ENCODE measurements at regions not wholly inside any gene's neighbourhood (a gene's known extent, or its start where the extent isn't known, plus 50 kb on each side); places are given as distances from the start of the nearest gene placed in this dataset.

DNA sequence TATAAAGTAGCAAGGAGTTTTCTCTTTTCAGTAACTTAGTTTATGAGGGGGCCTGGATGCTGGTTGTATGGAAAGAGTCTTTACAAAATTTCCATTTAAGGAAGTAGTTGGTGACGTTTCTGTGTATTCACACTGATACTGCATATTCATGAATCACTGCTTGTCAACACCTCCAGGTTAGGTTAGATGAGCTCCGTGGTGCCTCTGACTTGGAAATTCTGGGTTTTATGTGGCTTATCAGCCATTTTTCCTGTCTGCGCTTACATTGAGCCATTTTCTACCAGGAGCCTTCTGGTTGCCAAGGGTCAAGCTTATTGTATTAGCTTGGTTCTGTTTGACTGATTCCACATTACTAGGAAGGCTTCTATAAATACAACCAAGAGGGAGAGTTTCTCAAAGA, 128.3 kb downstream of the SLC28A3 start:
- Histone ChIP-seq H3K79me2 (replicated peaks; ENCODE audit: insufficient read depth) (no peaks in the 10 kb centered on the region), H3K9me2 (ENCODE audit: insufficient read depth) (0 out of 2 replicates have a peak, but pooled peaks cover 7% of the 10 kb centered on the region), H3K4me2 (no peak overlapping the region), H3K36me3 (ENCODE audit: insufficient read depth) (no peaks in the 10 kb centered on the region), H3F3A (replicated peaks; ENCODE audit: low read depth) (no peaks in the 10 kb centered on the region), H3K4me1 (ENCODE audit: insufficient read depth) (0 out of 2 replicates have a peak, but pooled peaks cover 2% of the 10 kb centered on the region), H3K27ac (ENCODE audit: low read depth) (no peak overlapping the region), H3K4me3 (no peak overlapping the region), H4K20me1 (replicated peaks; ENCODE audit: insufficient read depth) (no peaks in the 10 kb centered on the region), H2AFZ (no peak overlapping the region), H3K27me3 (ENCODE audit: insufficient read depth) (no peaks in the 10 kb centered on the region)
- ATAC-seq (no peak), DNase-seq (ENCODE audit: low spot score) (no peak)
- no peaks in the 10 kb centered on the region; the same call in 2 of the 3 replicates for H3K9me3 Mint-ChIP-seq
- H3K4me3 Mint-ChIP-seq, result no peak overlapping the region
- no peak overlapping the region; the same call in 1 of the 2 replicates for H3K27ac Mint-ChIP-seq
- H3K4me1 Mint-ChIP-seq, result peaks cover 2% of the 10 kb centered on the region; the same call in 1 of the 3 replicates
- H3K36me3 Mint-ChIP-seq (ENCODE audit: low read depth), result no peaks in the 10 kb centered on the region
- no peaks in the 10 kb centered on the region for H3K27me3 Mint-ChIP-seq (ENCODE audit: insufficient read depth, low read depth, poor library complexity)
- TF ChIP-seq, protein P1, sequence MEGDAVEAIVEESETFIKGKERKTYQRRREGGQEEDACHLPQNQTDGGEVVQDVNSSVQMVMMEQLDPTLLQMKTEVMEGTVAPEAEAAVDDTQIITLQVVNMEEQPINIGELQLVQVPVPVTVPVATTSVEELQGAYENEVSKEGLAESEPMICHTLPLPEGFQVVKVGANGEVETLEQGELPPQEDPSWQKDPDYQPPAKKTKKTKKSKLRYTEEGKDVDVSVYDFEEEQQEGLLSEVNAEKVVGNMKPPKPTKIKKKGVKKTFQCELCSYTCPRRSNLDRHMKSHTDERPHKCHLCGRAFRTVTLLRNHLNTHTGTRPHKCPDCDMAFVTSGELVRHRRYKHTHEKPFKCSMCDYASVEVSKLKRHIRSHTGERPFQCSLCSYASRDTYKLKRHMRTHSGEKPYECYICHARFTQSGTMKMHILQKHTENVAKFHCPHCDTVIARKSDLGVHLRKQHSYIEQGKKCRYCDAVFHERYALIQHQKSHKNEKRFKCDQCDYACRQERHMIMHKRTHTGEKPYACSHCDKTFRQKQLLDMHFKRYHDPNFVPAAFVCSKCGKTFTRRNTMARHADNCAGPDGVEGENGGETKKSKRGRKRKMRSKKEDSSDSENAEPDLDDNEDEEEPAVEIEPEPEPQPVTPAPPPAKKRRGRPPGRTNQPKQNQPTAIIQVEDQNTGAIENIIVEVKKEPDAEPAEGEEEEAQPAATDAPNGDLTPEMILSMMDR (conservative IDR thresholded peaks at IDR 0.05; ENCODE audit: low read depth in 2 of 2), result no peak
- TF ChIP-seq REST (IDR thresholded peaks at IDR 0.05; ENCODE audit: unreplicated experiment), result no peak
- no peak for TF ChIP-seq ZNF331 (CRISPR knock-in tag; IDR thresholded peaks at IDR 0.05; ENCODE audit: low read depth)
- TF ChIP-seq, protein P2, sequence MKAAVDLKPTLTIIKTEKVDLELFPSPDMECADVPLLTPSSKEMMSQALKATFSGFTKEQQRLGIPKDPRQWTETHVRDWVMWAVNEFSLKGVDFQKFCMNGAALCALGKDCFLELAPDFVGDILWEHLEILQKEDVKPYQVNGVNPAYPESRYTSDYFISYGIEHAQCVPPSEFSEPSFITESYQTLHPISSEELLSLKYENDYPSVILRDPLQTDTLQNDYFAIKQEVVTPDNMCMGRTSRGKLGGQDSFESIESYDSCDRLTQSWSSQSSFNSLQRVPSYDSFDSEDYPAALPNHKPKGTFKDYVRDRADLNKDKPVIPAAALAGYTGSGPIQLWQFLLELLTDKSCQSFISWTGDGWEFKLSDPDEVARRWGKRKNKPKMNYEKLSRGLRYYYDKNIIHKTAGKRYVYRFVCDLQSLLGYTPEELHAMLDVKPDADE (IDR thresholded peaks at IDR 0.05), result no peak
- no peak for TF ChIP-seq EZH2phosphoT487 (IDR thresholded peaks at IDR 0.05; ENCODE audit: unreplicated experiment)
- TF ChIP-seq ZNF114 (CRISPR knock-in tag; IDR thresholded peaks at IDR 0.05), result no peak
- no peak for TF ChIP-seq ZNF462 (CRISPR knock-in tag; IDR thresholded peaks at IDR 0.05)
- no peak for TF ChIP-seq EZH2 (IDR thresholded peaks at IDR 0.05; ENCODE audit: low read depth, unreplicated experiment)

Measured in GM23338 (cell line).